Fibroblast of skin of left biceps (primary cell): ENCODE measurements at regions not wholly inside any gene's neighbourhood (a gene's known extent, or its start where the extent isn't known, plus 50 kb on each side); places are given as distances from the start of the nearest gene placed in this dataset.
"Not testable (repeated sequence)": the region's sequence is repeated elsewhere in the genome, so short reads cannot be mapped to it uniquely, and the experiment has no call there.

Source experiments
- DNase-seq, 2 experiments: peaks; one replicate each; pipeline ENCODE4 v3.0.0-alpha.2; 2013; ENCODE audit warnings: low read depth in 2 of 2

DNA sequence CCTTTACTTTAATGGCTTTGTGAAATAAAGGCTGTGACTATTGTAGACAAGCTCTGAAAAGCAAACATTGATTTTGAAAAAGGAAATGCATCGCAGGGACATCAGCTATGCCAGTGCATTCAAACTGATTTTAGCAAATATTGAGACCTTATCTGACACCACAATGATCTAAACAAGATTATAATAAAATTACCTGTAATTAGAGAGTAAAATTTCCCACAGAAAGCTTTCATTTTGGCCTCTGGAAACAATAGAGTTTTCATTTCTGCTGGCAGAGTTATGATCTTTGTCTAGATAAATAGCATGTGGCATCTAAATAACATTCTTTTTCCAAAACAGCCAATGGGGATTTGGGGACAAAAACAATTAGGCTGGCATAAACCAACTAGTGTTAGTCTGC lies 650.4 kb upstream of the PRMT6 start:
- no peak for DNase-seq

DNA sequence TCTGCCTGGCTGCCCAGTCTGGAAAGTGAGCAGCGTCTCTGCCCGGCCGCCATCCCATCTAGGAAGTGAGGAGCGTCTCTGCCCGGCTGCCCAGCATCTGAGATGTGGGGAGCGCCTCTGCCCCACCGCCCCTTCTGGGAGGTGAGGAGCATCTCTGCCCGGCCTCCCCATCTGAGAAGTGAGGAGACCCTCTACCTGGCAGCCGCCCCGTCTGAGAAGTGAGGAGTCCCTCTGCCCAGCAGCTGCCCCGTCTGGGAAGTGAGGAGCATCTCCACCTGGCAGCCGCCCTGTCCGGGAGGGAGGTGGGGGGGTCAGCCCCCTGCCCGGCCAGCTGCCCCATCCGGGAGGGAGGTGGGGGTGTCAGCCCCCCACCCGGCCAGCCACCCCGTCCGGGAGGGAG lies 644.2 kb upstream of the PRMT6 start:
- not testable (repeated sequence) for DNase-seq

DNA sequence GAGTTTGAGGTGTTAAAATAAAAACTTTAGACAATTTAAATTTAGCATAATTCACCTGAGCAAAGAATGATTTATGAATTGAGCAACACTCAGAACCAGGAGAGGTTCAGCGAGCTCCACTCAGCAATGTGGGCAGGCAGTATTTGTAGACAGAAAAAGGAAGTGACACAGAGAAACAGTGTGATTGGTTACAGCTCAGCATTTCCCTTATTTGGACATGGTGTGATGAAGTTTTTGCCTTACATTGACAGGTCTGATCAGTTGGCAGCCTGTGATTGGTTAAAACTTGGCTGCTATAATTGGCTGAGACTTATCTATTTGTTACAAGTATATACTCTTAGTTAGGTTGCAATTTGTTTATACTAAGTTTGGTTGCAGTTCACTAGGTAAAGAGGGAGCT lies 621.2 kb upstream of the PRMT6 start:
- no peak for DNase-seq

DNA sequence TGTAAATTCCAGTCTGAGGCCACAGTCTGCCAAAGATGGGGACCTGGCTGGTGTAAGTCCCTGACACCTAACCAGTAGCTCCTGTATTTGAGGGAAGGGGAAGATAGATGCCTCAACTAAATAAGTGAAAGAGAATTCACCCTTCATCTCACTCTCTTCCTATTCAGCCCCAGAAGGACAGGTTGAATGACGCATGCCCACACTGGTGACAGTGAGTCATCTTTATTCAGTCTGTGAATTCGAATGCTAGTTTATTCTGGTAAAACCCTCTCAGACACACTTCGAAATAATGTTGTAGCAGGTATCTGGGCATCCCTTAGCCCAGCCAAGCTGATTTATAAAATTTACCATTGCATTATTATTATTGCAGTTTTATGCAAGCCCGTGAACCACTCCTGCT lies 617.0 kb upstream of the PRMT6 start:
- DNase-seq, result no peak

GRCh38 chr1:106447466-106447865 lies 609.0 kb upstream of the PRMT6 start:
- DNase-seq, result no peak

DNA sequence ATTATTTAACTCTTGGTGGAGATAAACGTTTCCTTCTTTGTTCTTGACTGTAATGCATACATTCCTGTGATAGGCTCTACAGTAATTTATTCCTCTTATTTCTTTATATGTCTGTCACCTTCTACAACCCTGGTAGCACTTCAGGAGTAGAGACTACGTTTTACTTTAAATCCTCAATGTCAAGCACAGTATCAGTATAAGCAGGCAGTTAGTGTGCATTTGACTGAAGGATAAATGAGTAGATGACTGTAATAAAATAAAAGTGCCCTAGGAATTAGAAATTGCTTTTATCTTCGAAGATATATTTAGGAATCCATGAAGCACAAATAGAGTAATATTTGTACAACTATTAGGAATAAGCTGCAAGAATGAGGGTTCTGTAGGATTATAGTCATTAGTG lies 599.6 kb upstream of the PRMT6 start:
- DNase-seq, result no peak

GRCh38 chr1:106457368-106457767 lies 599.1 kb upstream of the PRMT6 start:
- DNase-seq, result no peak

- no peak for DNase-seq
Observed at GRCh38 chr1:106458866-106459265, 597.6 kb upstream of the PRMT6 start.

DNA sequence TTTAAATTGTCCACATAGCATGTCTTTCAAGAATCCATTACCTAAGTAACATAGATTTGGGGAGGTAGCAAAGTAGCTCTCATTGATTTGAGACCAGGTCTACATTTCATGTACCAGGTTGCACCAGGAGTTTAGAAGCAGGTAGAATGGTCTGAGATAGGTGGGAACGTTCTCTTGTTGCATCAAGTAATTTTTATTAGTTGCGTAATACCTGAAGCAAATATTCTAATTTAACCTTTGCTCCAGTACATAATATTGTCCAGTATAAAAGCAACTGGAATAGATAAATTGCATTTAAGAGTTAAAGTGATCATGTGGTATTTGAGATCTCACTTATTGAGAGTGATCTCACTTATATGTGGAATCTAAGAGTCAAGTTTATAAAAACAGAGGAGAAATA lies 597.1 kb upstream of the PRMT6 start:
- DNase-seq, result no peak

DNA sequence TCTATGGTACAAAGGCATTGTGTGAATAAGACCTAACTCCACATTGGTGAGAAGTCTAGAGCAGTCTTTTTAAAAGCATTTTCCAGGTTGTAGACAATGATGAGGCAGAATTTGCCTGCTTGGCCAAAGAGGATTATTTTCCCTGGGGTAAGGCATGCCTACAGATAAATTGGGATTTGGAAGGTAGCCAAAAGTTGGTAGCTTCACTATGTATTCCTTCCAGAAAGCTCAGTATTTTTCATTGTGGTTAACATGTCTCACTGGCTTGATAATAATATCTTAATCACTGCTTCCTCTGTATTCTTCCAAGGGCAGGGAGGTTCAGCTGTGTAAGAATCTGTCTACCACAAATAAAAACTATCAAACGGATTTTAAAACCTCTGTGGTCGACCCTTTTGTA lies 590.8 kb upstream of the PRMT6 start:
- no peak for DNase-seq

- no peak for DNase-seq
Observed at GRCh38 chr1:106480629-106481028, 575.8 kb upstream of the PRMT6 start.

DNA sequence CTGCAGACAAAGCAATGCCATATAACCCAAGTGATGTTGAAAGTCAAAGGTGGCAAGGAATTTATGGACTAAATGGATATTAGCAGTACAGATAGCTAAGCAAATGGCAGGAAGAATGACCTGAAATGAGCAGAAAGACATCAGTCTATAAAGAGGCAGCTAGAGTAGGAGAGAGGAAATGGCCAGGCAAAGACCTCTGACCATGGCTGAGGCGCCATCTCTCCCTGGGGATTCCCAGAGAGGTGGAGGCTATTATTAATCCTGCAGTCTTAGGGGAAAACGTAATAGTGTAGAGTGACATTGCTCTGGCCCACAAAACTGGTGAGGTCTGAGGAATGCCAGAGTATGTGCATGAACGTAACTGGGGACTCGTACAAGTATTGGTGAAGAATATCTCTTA lies 563.6 kb upstream of the PRMT6 start:
- no peak for DNase-seq

GRCh38 chr1:106494646-106495045 lies 561.8 kb upstream of the PRMT6 start:
- DNase-seq, result no peak

DNA sequence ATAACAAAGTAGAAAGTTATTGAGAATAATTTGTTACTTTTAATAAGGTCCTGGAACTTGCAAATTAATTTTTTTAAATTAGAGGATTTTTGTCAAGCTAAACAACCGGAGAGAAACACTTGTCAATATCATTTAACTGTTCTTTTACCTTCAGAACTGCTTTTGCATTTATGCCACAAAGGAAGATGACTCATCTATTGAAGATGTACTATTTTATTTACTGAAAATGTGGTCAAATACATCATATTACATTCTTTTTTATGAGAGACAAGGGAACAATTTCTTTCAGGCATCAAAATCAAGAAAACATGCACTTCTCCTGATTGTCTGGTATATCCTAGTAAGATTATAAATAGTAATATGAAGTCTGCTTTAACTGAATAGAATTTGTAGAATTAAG lies 558.2 kb upstream of the PRMT6 start:
- no peak for DNase-seq

DNA sequence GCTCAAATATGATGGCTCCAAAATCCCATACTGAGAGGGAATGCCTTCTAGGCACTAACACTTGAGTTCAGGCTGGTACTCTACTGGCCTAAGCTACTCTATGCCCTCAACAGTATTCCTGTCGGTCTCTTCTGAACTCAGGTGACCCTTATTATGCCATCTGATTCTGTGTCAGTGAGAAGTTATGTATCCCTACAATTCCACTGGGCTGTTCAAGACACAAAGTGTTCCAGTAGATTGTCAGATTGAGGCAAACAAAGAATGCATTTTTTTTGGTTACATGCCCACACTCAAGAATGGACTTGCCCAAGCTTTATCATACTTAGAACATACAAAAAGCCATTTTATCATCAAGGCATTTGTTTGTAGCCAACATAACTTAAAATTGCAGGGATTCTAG lies 553.8 kb upstream of the PRMT6 start:
- DNase-seq, result no peak

DNA sequence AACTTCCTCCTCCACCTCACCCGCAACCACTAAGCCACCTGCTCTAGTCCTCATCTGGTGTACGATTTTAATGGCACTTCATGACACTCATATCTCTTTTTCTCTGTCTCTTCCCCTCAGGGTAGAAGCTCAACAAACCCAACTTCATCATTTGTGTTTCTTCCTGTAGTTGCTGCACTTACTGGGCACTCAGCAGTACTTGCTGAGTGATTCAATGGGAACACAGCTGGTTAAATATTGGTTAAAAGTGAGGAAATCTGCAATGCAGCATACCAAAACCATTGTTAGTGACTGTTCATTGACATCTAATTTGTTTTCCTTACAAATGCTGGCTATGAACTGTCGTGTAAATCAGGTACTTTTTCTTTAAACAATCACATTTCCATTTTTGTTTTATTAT lies 541.1 kb upstream of the PRMT6 start:
- no peak for DNase-seq

GRCh38 chr1:106517224-106517623 lies 539.2 kb upstream of the PRMT6 start:
- no peak for DNase-seq

GRCh38 chr1:106523497-106523896 lies 533.0 kb upstream of the PRMT6 start:
- DNase-seq, result no peak

- DNase-seq, result no peak
Observed at GRCh38 chr1:106524631-106525030, 531.8 kb upstream of the PRMT6 start.

GRCh38 chr1:106526650-106527049 lies 529.8 kb upstream of the PRMT6 start:
- DNase-seq, result peak; percentile 86 to 88

- DNase-seq, result no peak
Observed at GRCh38 chr1:106534612-106535011, 521.9 kb upstream of the PRMT6 start.

GRCh38 chr1:106536741-106537140 lies 519.7 kb upstream of the PRMT6 start:
- DNase-seq, result peak; percentile 77 to 85

DNA sequence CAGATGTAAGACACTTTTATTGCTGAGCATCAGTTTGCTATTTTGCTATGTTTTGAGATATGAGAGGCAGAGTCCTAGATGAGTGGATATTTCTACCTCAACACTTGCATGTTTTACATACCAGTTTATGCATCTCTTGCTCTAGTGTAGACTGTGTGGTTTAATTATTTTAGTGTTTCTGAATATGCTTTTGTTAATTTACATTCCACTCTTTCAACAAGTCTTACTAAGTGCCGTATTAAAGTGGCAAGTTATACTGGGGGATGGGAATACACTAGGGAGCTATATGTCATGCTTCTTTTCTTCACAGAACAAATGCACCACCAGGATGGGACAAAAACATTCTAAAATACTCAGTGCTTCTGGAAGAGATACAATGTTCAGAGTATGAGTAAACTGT lies 507.7 kb upstream of the PRMT6 start:
- peak; percentile 75 to 84 for DNase-seq

- peak in 1 of 2 experiments; percentile 25 for DNase-seq
Observed at GRCh38 chr1:106554294-106554693, 502.2 kb upstream of the PRMT6 start.

DNA sequence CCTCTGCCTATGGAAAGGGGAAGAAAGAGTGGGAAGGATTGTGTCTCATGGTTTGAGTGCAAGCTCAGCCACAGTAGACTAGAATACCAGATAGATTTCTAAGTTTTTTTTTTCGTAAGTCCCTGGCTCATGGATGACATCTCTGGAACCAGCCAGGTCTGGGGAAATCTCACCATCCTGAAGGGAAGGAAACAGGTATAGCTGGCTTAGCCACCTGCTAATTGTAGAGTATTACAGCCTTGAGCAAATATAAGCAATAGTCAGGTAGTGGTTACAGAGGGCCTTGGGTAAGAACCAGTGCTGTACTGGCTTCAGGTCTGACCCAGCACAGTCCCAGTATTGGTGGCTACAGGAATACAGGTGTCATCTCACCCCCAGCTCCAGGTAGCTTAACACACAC lies 500.9 kb upstream of the PRMT6 start:
- DNase-seq, result no peak
